H9 (cell line): ENCODE measurements at regions not wholly inside any gene's neighbourhood (a gene's known extent, or its start where the extent isn't known, plus 50 kb on each side); places are given as distances from the start of the nearest gene placed in this dataset.

Experiments
- DNase-seq: peaks from one replicate; pipeline ENCODE4 v3.0.0-alpha.2; 2017
- H2AFZ ChIP-seq: one replicate; pipeline ENCODE4 v1.6.1; 2013; ENCODE audit warnings: mild to moderate bottlenecking, low read length, control low read depth, moderate library complexity
- H2AK5ac ChIP-seq: 2 replicates; pipeline ENCODE4 v1.6.1; 2013; ENCODE audit warnings: low read length, control low read depth, mixed read lengths; ENCODE audit not compliant: insufficient read length
- H2BK120ac ChIP-seq: one replicate; pipeline ENCODE4 v1.6.1; 2013; ENCODE audit warnings: low read depth, mild to moderate bottlenecking, low read length, control low read depth, inconsistent platforms; ENCODE audit not compliant: poor library complexity, severe bottlenecking
- H2BK12ac ChIP-seq: 2 replicates; pipeline ENCODE4 v1.6.1; 2013; ENCODE audit warnings: low read length, control low read depth, mixed read lengths, low read depth; ENCODE audit not compliant: insufficient read length
- H2BK15ac ChIP-seq: 2 replicates; pipeline ENCODE4 v1.6.1; 2013; ENCODE audit warnings: low read depth, low read length, control low read depth
- H2BK20ac ChIP-seq: one replicate; pipeline ENCODE4 v1.6.1; 2013; ENCODE audit warnings: low read depth, mild to moderate bottlenecking, low read length, control low read depth, inconsistent platforms; ENCODE audit not compliant: poor library complexity, severe bottlenecking
- H2BK5ac ChIP-seq: 2 replicates; pipeline ENCODE4 v1.6.1; 2013; ENCODE audit warnings: low read length, control low read depth, mixed read lengths; ENCODE audit not compliant: insufficient read length
- H3K14ac ChIP-seq: 2 replicates; pipeline ENCODE4 v1.6.1; 2013; ENCODE audit warnings: low read length, control low read depth; ENCODE audit not compliant: insufficient read depth
- H3K18ac ChIP-seq: 2 replicates; pipeline ENCODE4 v1.6.1; 2013; ENCODE audit warnings: low read depth, mild to moderate bottlenecking, mixed read lengths, low read length, control low read depth; ENCODE audit not compliant: insufficient read length
- H3K23ac ChIP-seq: 2 replicates; pipeline ENCODE4 v1.6.1; 2013; ENCODE audit warnings: low read length, control low read depth, mixed read lengths, low read depth; ENCODE audit not compliant: insufficient read length
- H3K23me2 ChIP-seq: 2 replicates; pipeline ENCODE4 v1.6.1; 2013; ENCODE audit warnings: low read depth, mild to moderate bottlenecking, mixed read lengths, low read length, control low read depth; ENCODE audit not compliant: insufficient read length, poor library complexity, severe bottlenecking
- H3K27ac ChIP-seq: 2 replicates; pipeline ENCODE4 v1.5.1; 2013; ENCODE audit warnings: low read length, control low read depth, mixed read lengths, low read depth; ENCODE audit not compliant: insufficient read length
- H3K27me3 ChIP-seq: 2 replicates; pipeline ENCODE4 v1.6.1; 2013; ENCODE audit warnings: low read length, control low read depth, inconsistent platforms; ENCODE audit not compliant: insufficient read depth
- H3K4ac ChIP-seq: 2 replicates; pipeline ENCODE4 v1.6.1; 2013; ENCODE audit warnings: low read depth, mild to moderate bottlenecking, control low read depth, inconsistent platforms, low read length, moderate library complexity
- H3K4me1 ChIP-seq: 2 replicates; pipeline ENCODE4 v1.6.1; 2013; ENCODE audit warnings: low read length, control low read depth, inconsistent platforms; ENCODE audit not compliant: insufficient read depth
- H3K4me2 ChIP-seq: 2 replicates; pipeline ENCODE4 v1.6.1; 2013; ENCODE audit warnings: low read length, control low read depth, mixed read lengths; ENCODE audit not compliant: insufficient read length, insufficient read depth
- H3K56ac ChIP-seq: 2 replicates; pipeline ENCODE4 v1.6.1; 2013; ENCODE audit warnings: low read depth, mild to moderate bottlenecking, mixed read lengths, low read length, control low read depth; ENCODE audit not compliant: insufficient read length
- H3K79me1 ChIP-seq: 2 replicates; pipeline ENCODE4 v1.6.1; 2013; ENCODE audit warnings: low read depth, mild to moderate bottlenecking, moderate library complexity, low read length, control low read depth, inconsistent platforms; ENCODE audit not compliant: insufficient read depth, poor library complexity, severe bottlenecking
- H3K79me2 ChIP-seq: 2 replicates; pipeline ENCODE4 v1.6.1; 2013; ENCODE audit warnings: low read length, control low read depth, inconsistent platforms; ENCODE audit not compliant: insufficient read depth
- H3K9ac ChIP-seq: 2 replicates; pipeline ENCODE4 v1.6.1; 2013; ENCODE audit warnings: low read length, control low read depth, mixed read lengths; ENCODE audit not compliant: insufficient read length; ENCODE audit errors: extremely low read depth
- H3K9me3 ChIP-seq: one replicate; pipeline ENCODE4 v1.6.1; 2013; ENCODE audit warnings: low read depth, low read length, inconsistent platforms; ENCODE audit not compliant: control insufficient read depth
- H3T11ph ChIP-seq: one replicate; pipeline ENCODE4 v1.6.1; 2013; ENCODE audit warnings: mild to moderate bottlenecking, low read length, control low read depth, inconsistent platforms
- H4K20me1 ChIP-seq: one replicate; pipeline ENCODE4 v1.6.1; 2013; ENCODE audit not compliant: control insufficient read depth, insufficient read length, insufficient read depth
- H4K5ac ChIP-seq: 2 replicates; pipeline ENCODE4 v1.6.1; 2013; ENCODE audit warnings: low read depth, mild to moderate bottlenecking, mixed read lengths, low read length, control low read depth; ENCODE audit not compliant: insufficient read length
- H4K8ac ChIP-seq: replicated peaks from 2 replicates; pipeline ENCODE4 v1.6.1; 2013; ENCODE audit warnings: low read length, control low read depth, mixed read lengths, low read depth; ENCODE audit not compliant: insufficient read length
- H4K91ac ChIP-seq: 2 replicates; pipeline ENCODE4 v1.6.1; 2013; ENCODE audit warnings: low read depth, mild to moderate bottlenecking, moderate library complexity, mixed read lengths, low read length, control low read depth; ENCODE audit not compliant: insufficient read length
- H3K27ac Mint-ChIP-seq, 3 experiments: 2 replicates in 2 of 3; 3 replicates in 1 of 3; pipeline ENCODE4 v1.8.0; 2020 to 2021; ENCODE audit warnings: mixed read lengths in 3 of 3, mild to moderate bottlenecking in 1 of 3, moderate library complexity in 1 of 3
- H3K27me3 Mint-ChIP-seq: 2 replicates; pipeline ENCODE4 v1.8.0; 2021; ENCODE audit warnings: low read depth, mild to moderate bottlenecking, moderate library complexity, mixed read lengths
- H3K36me3 Mint-ChIP-seq, 3 experiments: 2 replicates in 2 of 3; 3 replicates in 1 of 3; pipeline ENCODE4 v1.8.0; 2020 to 2021; ENCODE audit warnings: low read depth in 3 of 3, mixed read lengths in 3 of 3; ENCODE audit not compliant: insufficient read depth in 1 of 3
- H3K4me1 Mint-ChIP-seq, 2 experiments: 2 replicates each; pipeline ENCODE4 v1.8.0; 2020; ENCODE audit warnings: mixed read lengths in 2 of 2
- H3K4me3 Mint-ChIP-seq, 2 experiments: 2 replicates in 1 of 2; 3 replicates in 1 of 2; pipeline ENCODE4 v1.8.0; 2020 to 2021; ENCODE audit warnings: mild to moderate bottlenecking in 2 of 2, mixed read lengths in 2 of 2, moderate library complexity in 1 of 2
- H3K9me3 Mint-ChIP-seq, 2 experiments: 2 replicates in 1 of 2; 3 replicates in 1 of 2; pipeline ENCODE4 v1.8.0; 2020; ENCODE audit warnings: mild to moderate bottlenecking in 2 of 2, mixed read lengths in 2 of 2, moderate library complexity in 1 of 2
- CTCF ChIP-seq: fragments of 200-600 bp; sonication (generic); conservative IDR thresholded peaks from 3 replicates; pipeline ENCODE4 v1.8.0; 2021; ENCODE audit warnings: antibody characterized with exemption, mild to moderate bottlenecking
- WGBS: extraction: QIAGEN DNeasy Blood & Tissue Kit; methylation state at CpG from one replicate; pipeline ENCODE4 v1.1.7; 2013; ENCODE audit warnings: missing lambda C conversion rate, low lambda C conversion rate, mixed read lengths; ENCODE audit not compliant: insufficient read length; ENCODE audit errors: extremely low coverage; 5-methylcytosine and 5-hydroxymethylcytosine counted together

- no peak overlapping the region for H2BK20ac ChIP-seq
- no peak for TF ChIP-seq CTCF
- H4K5ac ChIP-seq: no peak overlapping the region
- H3K23me2 ChIP-seq: no peaks in the 10 kb centered on the region
- H4K8ac ChIP-seq: no peak overlapping the region
- no peaks in the 10 kb centered on the region for H3K9me3 ChIP-seq
- H3K4me3 Mint-ChIP-seq: no peak overlapping the region
- no peak overlapping the region for H2BK12ac ChIP-seq
- H3K27ac ChIP-seq: no peak overlapping the region
- H3K27me3 Mint-ChIP-seq: peaks cover 1% of the 10 kb centered on the region
- no peak overlapping the region for H2AFZ ChIP-seq
- H3K27me3 ChIP-seq: no peaks in the 10 kb centered on the region
- H3K18ac ChIP-seq: no peak overlapping the region
- H4K91ac ChIP-seq: no peak overlapping the region
- H2AK5ac ChIP-seq: no peak overlapping the region
- no peak overlapping the region for H3T11ph ChIP-seq
- no peak overlapping the region for H3K4ac ChIP-seq
- H3K9ac ChIP-seq: no peak overlapping the region
- no peaks in the 10 kb centered on the region for H3K9me3 Mint-ChIP-seq
- no peaks in the 10 kb centered on the region for H3K36me3 Mint-ChIP-seq
- no peak overlapping the region for H3K27ac Mint-ChIP-seq
- no peak overlapping the region for H3K56ac ChIP-seq
- no peaks in the 10 kb centered on the region for H3K79me2 ChIP-seq
- no peak overlapping the region for H3K23ac ChIP-seq
- H2BK5ac ChIP-seq: no peak overlapping the region
- WGBS: no CpG with 5 or more reads among the region's 8 CpGs
- H3K14ac ChIP-seq: no peak overlapping the region
- H3K4me1 ChIP-seq: no peaks in the 10 kb centered on the region
- DNase-seq: no peak
- H3K4me1 Mint-ChIP-seq: peaks cover 23 to 24% of the 10 kb centered on the region in 2 experiments
- H2BK15ac ChIP-seq: no peak overlapping the region
- no peaks in the 10 kb centered on the region for H4K20me1 ChIP-seq
- no peaks in the 10 kb centered on the region for H3K79me1 ChIP-seq
- H2BK120ac ChIP-seq: no peak overlapping the region
- H3K4me2 ChIP-seq: no peak overlapping the region
These were observed 328.6 kb downstream of the PIK3R1 start for GRCh38 chr5:68544091-68544647.
